ENCODE measurements at regions not wholly inside any gene's neighbourhood (a gene's known extent, or its start where the extent isn't known, plus 50 kb on each side); places are given as distances from the start of the nearest gene placed in this dataset.

DNA sequence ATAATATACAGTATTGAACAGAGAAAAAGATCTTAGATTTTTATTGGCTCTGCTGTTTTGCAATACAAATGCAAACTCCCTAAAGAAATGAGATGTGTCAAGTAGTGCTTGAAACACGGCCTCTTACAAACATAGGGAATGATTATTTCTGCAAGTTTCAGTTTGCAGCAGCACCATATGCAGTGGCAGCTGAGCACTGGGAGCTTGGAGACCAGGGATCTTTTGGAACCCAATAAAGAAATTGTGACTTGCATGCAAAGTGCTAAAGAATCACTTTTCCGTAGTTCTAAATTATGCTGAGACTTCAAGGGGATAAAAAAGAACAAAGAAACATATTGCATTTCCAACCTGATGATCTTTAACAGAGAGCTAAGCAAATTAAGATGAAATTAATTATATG lies 674.6 kb upstream of the ZNF608 start:
- POLR2A ChIA-PET = no interaction called here
- DNase-seq (ENCODE audit: extremely low spot score) = no peak
- TF ChIP-seq CTCF (IDR thresholded peaks at IDR 0.05; ENCODE audit: control extremely low read depth, extremely low read depth, low read depth, missing control alignments) = no peak
- CTCF ChIA-PET = interaction anchor here (1.2 kb wide), 1 partner anchor 277 kb away, joined by 3 read pairs; no protein-coding TSS in a partner anchor

GRCh38 chr5:125422342-125422741 lies 675.9 kb upstream of the ZNF608 start:
- ChIA-PET CTCF (interaction anchor here (1.0 to 1.2 kb wide), 3 partner anchors 13 to 276 kb away, joined by 3 read pairs; no protein-coding TSS in a partner anchor), POLR2A (no interaction called here)
- DNase-seq (ENCODE audit: extremely low spot score) = no peak
- TF ChIP-seq CTCF (IDR thresholded peaks at IDR 0.05; ENCODE audit: control extremely low read depth, extremely low read depth, low read depth, missing control alignments) = no peak

DNA sequence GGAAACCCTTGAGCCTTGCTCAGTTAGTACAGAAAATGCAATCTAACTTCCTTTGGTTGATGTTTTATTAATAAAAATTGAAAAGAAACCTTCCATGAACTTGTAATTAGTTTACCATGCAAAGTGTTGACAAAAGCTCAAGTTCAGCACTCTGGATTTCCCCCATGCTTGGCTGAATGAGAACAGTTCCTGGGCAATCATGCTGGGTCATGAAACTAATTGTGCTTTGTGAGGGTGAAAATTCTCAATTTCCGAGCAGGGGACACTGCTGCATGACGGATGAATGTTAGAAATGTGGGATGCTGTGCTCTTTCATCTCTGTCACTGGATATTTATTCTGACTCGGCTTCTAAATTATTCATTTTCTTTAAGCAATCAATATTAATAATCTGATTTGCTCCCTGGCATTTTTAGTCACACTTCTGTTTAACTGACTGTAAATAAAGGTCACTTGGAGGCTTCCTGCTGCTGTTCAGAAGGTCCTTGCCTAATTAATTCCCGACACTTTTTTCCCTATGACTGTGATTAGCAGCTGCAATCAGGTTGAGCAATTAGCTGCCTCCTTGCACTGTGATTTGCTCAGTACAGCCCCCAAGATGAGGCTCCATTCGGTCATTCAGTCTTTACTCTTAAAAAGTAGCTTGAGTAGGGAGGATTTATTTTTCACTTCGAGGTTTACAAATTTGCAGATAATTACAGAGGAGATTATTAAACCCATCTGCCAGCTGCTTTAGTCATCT lies 678.1 kb upstream of the ZNF608 start:
- no peak for TF ChIP-seq CTCF (IDR thresholded peaks at IDR 0.05; ENCODE audit: control extremely low read depth, extremely low read depth, low read depth, missing control alignments)
- CTCF ChIA-PET = interaction anchor here (1.1 to 1.2 kb wide), 2 partner anchors 11 to 13 kb away, joined by 3 read pairs; no protein-coding TSS in a partner anchor
- POLR2A ChIA-PET = no interaction called here
- no peak for DNase-seq (ENCODE audit: extremely low spot score)

DNA sequence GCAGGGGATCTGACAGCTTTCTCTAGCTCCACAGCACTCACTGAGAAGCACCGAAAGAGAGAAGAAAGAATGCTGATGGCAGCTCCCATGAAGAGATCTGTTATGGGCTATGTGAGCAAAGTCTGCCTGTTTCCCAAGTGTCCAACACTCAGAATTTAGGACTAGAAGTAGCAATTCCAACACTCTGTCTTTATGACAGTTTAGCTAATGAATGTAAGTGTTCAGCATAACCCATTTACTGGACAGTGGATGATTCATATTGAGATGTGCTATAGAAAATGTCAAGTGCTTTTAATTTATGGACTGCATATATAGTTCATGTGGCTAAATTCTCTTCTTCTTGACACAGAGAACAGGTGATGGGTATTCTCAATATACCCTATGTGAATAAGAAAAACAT lies 683.1 kb upstream of the ZNF608 start:
- TF ChIP-seq CTCF (IDR thresholded peaks at IDR 0.05; ENCODE audit: control extremely low read depth, extremely low read depth, low read depth, missing control alignments) = no peak
- ChIA-PET POLR2A (no interaction called here), CTCF (interaction anchor here (1.0 to 1.4 kb wide), 2 partner anchors 17 to 19 kb away, joined by 3 to 4 read pairs; no protein-coding TSS in a partner anchor)
- DNase-seq (ENCODE audit: extremely low spot score) = no peak

- CTCF ChIA-PET = no interaction called here
- no peak for DNase-seq (ENCODE audit: extremely low spot score)
- POLR2A ChIA-PET = no interaction called here
- TF ChIP-seq CTCF (IDR thresholded peaks at IDR 0.05; ENCODE audit: control extremely low read depth, extremely low read depth, low read depth, missing control alignments) = no peak
Observed at GRCh38 chr5:125433457-125433856, 687.0 kb upstream of the ZNF608 start.

- ChIA-PET POLR2A (no interaction called here), CTCF (interaction anchor here (1.0 to 1.4 kb wide), 2 partner anchors 26 kb away, joined by 3 read pairs; no protein-coding TSS in a partner anchor)
- TF ChIP-seq CTCF (IDR thresholded peaks at IDR 0.05; ENCODE audit: control extremely low read depth, extremely low read depth, low read depth, missing control alignments) = no peak
- no peak for DNase-seq (ENCODE audit: extremely low spot score)
Observed at GRCh38 chr5:125439243-125439642, 692.8 kb upstream of the ZNF608 start.

Measured in GM10248 (cell line).